H1 (cell line): ENCODE measurements at regions not wholly inside any gene's neighbourhood (a gene's known extent, or its start where the extent isn't known, plus 50 kb on each side); places are given as distances from the start of the nearest gene placed in this dataset.

ENCODE experiments used
- CTCF ChIA-PET: fragments of 300-600 bp; sonication (Branson Sonifier 250); formaldehyde crosslinking; loops from one replicate; lab custom pipeline; 2021; ENCODE audit not compliant: partially characterized antibody; lab: Charles Lee
- POLR2A ChIA-PET: fragments of 300-600 bp; sonication (Branson Sonifier 250); formaldehyde crosslinking; loops from one replicate; lab custom pipeline; 2021; ENCODE audit warnings: inconsistent platforms; ENCODE audit not compliant: partially characterized antibody; lab: Charles Lee
- DNase-seq, 2 experiments: peaks; one replicate each; pipeline versions ENCODE4 v3.0.0 to v3.0.0-alpha.2; 2010 to 2022; ENCODE audit warnings: low spot score in 2 of 2, low read depth in 1 of 2, mixed read lengths in 1 of 2
- FAIRE-seq: peaks from 2 replicates; lab custom pipeline; 2011; peaks lifted over from hg19 to GRCh38; lab: Jason Lieb, UNC
- H2AFZ ChIP-seq: 2 replicates; pipeline ENCODE4 v1.8.1; 2012; ENCODE audit warnings: low read length, inconsistent platforms
- H2AK5ac ChIP-seq: 2 replicates; pipeline ENCODE4 v1.6.1; 2013; ENCODE audit warnings: low read depth, low read length
- H2BK120ac ChIP-seq: replicated peaks from 2 replicates; pipeline ENCODE3; 2013; ENCODE audit warnings: low read depth, low read length, inconsistent platforms
- H2BK12ac ChIP-seq: 2 replicates; pipeline ENCODE4 v1.6.1; 2013; ENCODE audit warnings: low read depth, low read length
- H2BK15ac ChIP-seq: 2 replicates; pipeline ENCODE4 v1.6.1; 2013; ENCODE audit warnings: low read length
- H2BK20ac ChIP-seq: 2 replicates; pipeline ENCODE4 v1.6.1; 2013; ENCODE audit warnings: low read length
- H2BK5ac ChIP-seq: 2 replicates; pipeline ENCODE4 v1.6.1; 2013; ENCODE audit warnings: low read depth, low read length
- H3K14ac ChIP-seq: 2 replicates; pipeline ENCODE4 v1.6.1; 2013; ENCODE audit warnings: inconsistent platforms; ENCODE audit not compliant: insufficient read length
- H3K18ac ChIP-seq: 2 replicates; pipeline ENCODE4 v1.6.1; 2013; ENCODE audit warnings: low read length; ENCODE audit errors: extremely low read depth
- H3K23ac ChIP-seq: 2 replicates; pipeline ENCODE4 v1.6.1; 2013; ENCODE audit warnings: inconsistent platforms; ENCODE audit not compliant: insufficient read length
- H3K23me2 ChIP-seq: 2 replicates; pipeline ENCODE4 v1.6.1; 2013; ENCODE audit warnings: low read depth, low read length
- H3K27ac ChIP-seq: 2 replicates; pipeline ENCODE4 v1.6.1; 2011; ENCODE audit warnings: low read depth, low read length, inconsistent platforms
- H3K27me3 ChIP-seq, 4 experiments: replicated peaks in 1 of 4; 1 replicate in 1 of 4; 2 replicates in 3 of 4; pipeline versions ENCODE4 v1.6.1 to v1.8.1; 2011 to 2013; ENCODE audit warnings: low read length in 3 of 4, mild to moderate bottlenecking in 3 of 4, inconsistent platforms in 2 of 4, mixed read lengths in 2 of 4, moderate library complexity in 1 of 4; ENCODE audit not compliant: control insufficient read depth in 3 of 4, insufficient read depth in 3 of 4; ENCODE audit errors: extremely low read depth in 1 of 4
- H3K36me3 ChIP-seq, 4 experiments: 2 replicates each; pipeline versions ENCODE4 v1.6.1 to v1.8.1; 2011 to 2013; ENCODE audit warnings: mild to moderate bottlenecking in 4 of 4, low read length in 3 of 4, moderate library complexity in 2 of 4, control low read depth in 1 of 4, inconsistent platforms in 1 of 4; ENCODE audit not compliant: insufficient read depth in 4 of 4, control insufficient read depth in 2 of 4
- H3K4ac ChIP-seq: replicated peaks from 2 replicates; pipeline ENCODE3; 2013; ENCODE audit warnings: low read length, low read depth, mixed read lengths, inconsistent platforms; ENCODE audit not compliant: insufficient read length
- H3K4me1 ChIP-seq, 4 experiments: replicated peaks in 1 of 4; 1 replicate in 1 of 4; 2 replicates in 3 of 4; pipeline versions ENCODE4 v1.6.1 to v1.8.1; 2011 to 2013; ENCODE audit warnings: low read length in 3 of 4, inconsistent platforms in 2 of 4, mixed read lengths in 1 of 4; ENCODE audit not compliant: insufficient read depth in 4 of 4, control insufficient read depth in 3 of 4
- H3K4me2 ChIP-seq, 2 experiments: 2 replicates each; pipeline versions ENCODE4 v1.6.1 to v1.8.1; 2011 to 2013; ENCODE audit warnings: low read depth in 2 of 2, low read length in 2 of 2, control low read depth in 1 of 2, inconsistent platforms in 1 of 2, mild to moderate bottlenecking in 1 of 2; ENCODE audit not compliant: insufficient read depth in 1 of 2
- H3K4me3 ChIP-seq, 4 experiments: fragments of 200-600, 300-600 bp in 1 of 4; sonication (generic), shearing (Covaris generic), sonication (Bioruptor Twin) in 1 of 4; 2 replicates each; pipeline versions ENCODE4 v1.5.1 to v1.8.1; 2011 to 2016; ENCODE audit warnings: low read length in 4 of 4, low read depth in 3 of 4, control low read depth in 2 of 4, inconsistent platforms in 2 of 4, mild to moderate bottlenecking in 2 of 4, mixed read lengths in 1 of 4, moderate library complexity in 1 of 4; ENCODE audit not compliant: insufficient read depth in 2 of 4; ENCODE audit errors: extremely low read depth in 1 of 4
- H3K56ac ChIP-seq: replicated peaks from 2 replicates; pipeline ENCODE3; 2013; ENCODE audit warnings: low read depth, mild to moderate bottlenecking, mixed read lengths, low read length, inconsistent platforms; ENCODE audit not compliant: insufficient read length
- H3K79me1 ChIP-seq: 2 replicates; pipeline ENCODE4 v1.6.1; 2013; ENCODE audit warnings: low read depth, low read length, control low read depth
- H3K79me2 ChIP-seq, 2 experiments: 2 replicates each; pipeline versions ENCODE4 v1.6.1 to v1.8.1; 2012 to 2013; ENCODE audit warnings: low read length in 2 of 2, mild to moderate bottlenecking in 2 of 2, inconsistent platforms in 1 of 2; ENCODE audit not compliant: insufficient read depth in 2 of 2, control insufficient read depth in 1 of 2
- H3K9ac ChIP-seq, 4 experiments: replicated peaks in 1 of 4; 1 replicate in 1 of 4; 2 replicates in 3 of 4; pipeline versions ENCODE4 v1.6.1 to v1.8.1; 2011 to 2013; ENCODE audit warnings: low read depth in 3 of 4, low read length in 3 of 4, control low read depth in 2 of 4, mild to moderate bottlenecking in 2 of 4, moderate library complexity in 2 of 4, inconsistent platforms in 1 of 4; ENCODE audit errors: extremely low read depth in 1 of 4
- H3K9me3 ChIP-seq, 2 experiments: 2 replicates each; pipeline versions ENCODE4 v1.6.1 to v1.8.1; 2012 to 2013; ENCODE audit warnings: mild to moderate bottlenecking in 2 of 2, moderate library complexity in 2 of 2, control low read depth in 1 of 2, inconsistent platforms in 1 of 2, low read depth in 1 of 2, low read length in 1 of 2, mixed read lengths in 1 of 2; ENCODE audit not compliant: insufficient read depth in 2 of 2
- H4K20me1 ChIP-seq, 2 experiments: replicated peaks in 1 of 2; 2 replicates each; pipeline versions ENCODE3 to v1.8.1; 2011 to 2013; ENCODE audit warnings: inconsistent platforms in 2 of 2, low read length in 2 of 2, mild to moderate bottlenecking in 1 of 2; ENCODE audit not compliant: insufficient read depth in 2 of 2, control insufficient read depth in 1 of 2
- H4K5ac ChIP-seq: 2 replicates; pipeline ENCODE4 v1.6.1; 2013; ENCODE audit warnings: low read length, low read depth, mixed read lengths, inconsistent platforms; ENCODE audit not compliant: insufficient read length
- H4K8ac ChIP-seq: 2 replicates; pipeline ENCODE4 v1.8.0; 2013; ENCODE audit warnings: mild to moderate bottlenecking, moderate library complexity, low read length, inconsistent platforms; ENCODE audit not compliant: insufficient read depth; ENCODE audit errors: extremely low read depth
- H4K91ac ChIP-seq: replicated peaks from 2 replicates; pipeline ENCODE3; 2013; ENCODE audit warnings: low read length, mixed read lengths, inconsistent platforms; ENCODE audit not compliant: insufficient read length
- BCL11A ChIP-seq, 2 experiments: IDR thresholded peaks; one replicate each; pipeline ENCODE4 v1.6.1; 2011; ENCODE audit warnings: low read depth in 2 of 2, low read length in 2 of 2, mild to moderate bottlenecking in 2 of 2
- CBX5 ChIP-seq: fragments of 300-800, 300-1000 bp; sonication (generic); IDR thresholded peaks from 2 replicates; pipeline ENCODE4 v1.7.1; 2016; ENCODE audit warnings: antibody characterized with exemption, low read length, low read depth
- CREB1 ChIP-seq: IDR thresholded peaks from 2 replicates; pipeline ENCODE4 v1.6.1; 2012; ENCODE audit warnings: inconsistent platforms
- HDAC6 ChIP-seq: IDR thresholded peaks from one replicate; pipeline ENCODE4 v1.7.1; 2012; ENCODE audit warnings: low read depth, mild to moderate bottlenecking, inconsistent platforms, low read length, moderate library complexity
- KDM5A ChIP-seq: fragments of 200-600 bp; IDR thresholded peaks from 2 replicates; pipeline ENCODE4 v1.7.1; 2012; ENCODE audit warnings: mild to moderate bottlenecking, low read length, inconsistent platforms, mixed read lengths
- POLR2AphosphoS5 ChIP-seq: IDR thresholded peaks from 2 replicates; pipeline ENCODE4 v1.6.1; 2011; ENCODE audit warnings: low read depth, low read length
- RNF2 ChIP-seq: fragments of 200-900, 300-1000 bp; sonication (generic); IDR thresholded peaks from 2 replicates; pipeline ENCODE4 v1.7.1; 2016; ENCODE audit warnings: borderline replicate concordance, low read depth, mild to moderate bottlenecking, antibody characterized with exemption, low read length; ENCODE audit not compliant: poor library complexity, severe bottlenecking; ENCODE audit errors: missing control alignments
- RXRA ChIP-seq: IDR thresholded peaks from 2 replicates; pipeline ENCODE4 v1.6.1; 2011; ENCODE audit warnings: low read depth, mild to moderate bottlenecking, low read length, moderate library complexity; ENCODE audit not compliant: insufficient read depth
- SAP30 ChIP-seq: fragments of 300-600 bp; sonication (generic); IDR thresholded peaks from 2 replicates; pipeline ENCODE4 v1.7.1; 2012; ENCODE audit warnings: low read length, moderate library complexity, mild to moderate bottlenecking, inconsistent platforms; ENCODE audit not compliant: insufficient read depth, insufficient replicate concordance
- SIN3A ChIP-seq, 2 experiments: IDR thresholded peaks in 1 of 2; conservative IDR thresholded peaks in 1 of 2; 2 replicates each; pipeline ENCODE4 v1.6.1; 2011 to 2012; ENCODE audit warnings: low read length in 2 of 2, improper control_type of control experiment in 1 of 2, low read depth in 1 of 2, mild to moderate bottlenecking in 1 of 2
- WGBS, 2 experiments: shearing (Covaris generic) in 1 of 2; methylation state at CpG; one replicate each; pipeline versions ENCODE4 v1.1.6 to v1.1.7; 2013 to 2015; ENCODE audit warnings: low lambda C conversion rate in 2 of 2, mixed read lengths in 2 of 2, inconsistent platforms in 1 of 2, low coverage in 1 of 2, missing lambda C conversion rate in 1 of 2; ENCODE audit not compliant: insufficient replicate concordance in 2 of 2, insufficient coverage in 1 of 2, insufficient read length in 1 of 2; ENCODE audit errors: extremely low coverage in 1 of 2, missing lambda C conversion rate in 1 of 2; 5-methylcytosine and 5-hydroxymethylcytosine counted together

DNA sequence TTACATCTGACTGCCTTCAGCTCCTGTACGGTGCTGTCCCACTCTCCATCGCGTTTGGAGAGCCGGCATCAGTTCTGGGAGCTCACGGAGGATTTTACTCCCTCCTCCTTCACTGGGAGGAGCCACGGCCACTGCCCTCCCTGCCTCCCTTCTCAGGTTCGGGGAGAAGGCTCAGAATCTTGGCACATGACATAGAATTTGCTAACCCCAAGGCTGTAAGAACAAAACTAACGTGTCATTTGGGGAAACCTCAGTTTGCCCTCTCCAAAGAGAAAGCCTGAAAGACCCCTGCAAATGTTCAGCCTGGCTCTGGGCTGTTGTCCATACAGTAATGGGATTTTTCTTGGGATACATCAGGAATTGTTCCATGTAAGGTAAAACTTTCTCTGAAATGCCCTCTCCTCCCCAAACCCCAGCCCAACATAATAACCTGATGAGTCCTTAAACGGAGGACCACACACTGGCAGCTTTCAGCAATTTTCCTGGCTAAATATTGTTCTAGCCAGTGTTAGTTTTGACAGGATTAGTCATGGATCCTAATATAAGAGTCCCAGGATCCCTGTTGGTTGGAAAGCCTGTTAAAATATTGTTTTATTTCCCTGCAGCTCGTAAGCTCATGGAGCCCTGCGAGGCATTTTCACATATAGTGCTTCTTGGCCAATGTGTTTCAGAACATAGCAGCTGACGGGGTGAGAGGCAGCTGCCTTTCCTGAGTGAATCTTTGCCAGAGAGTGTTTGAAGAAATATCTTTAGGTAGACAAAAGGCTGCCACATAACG, 98.8 kb downstream of the RHOU start:
- no peak overlapping the region for H3K4me2 ChIP-seq
- H3K14ac ChIP-seq: no peak overlapping the region
- H3K9ac ChIP-seq: no peak overlapping the region
- FAIRE-seq (no peak), DNase-seq (no peak)
- H3K79me1 ChIP-seq: no peaks in the 10 kb centered on the region
- CTCF ChIA-PET: interaction anchor here (0.8 to 2.2 kb wide), 4 partner anchors 16 to 421 kb away, joined by 3 to 6 read pairs (median 4); no protein-coding TSS in a partner anchor
- no peak overlapping the region for H3K4ac ChIP-seq
- no peak overlapping the region; the same call in 1 of the 2 replicates for H2AK5ac ChIP-seq
- H2BK5ac ChIP-seq: no peak overlapping the region
- no peaks in the 10 kb centered on the region for H3K27me3 ChIP-seq
- H4K20me1 ChIP-seq: no peaks in the 10 kb centered on the region
- no peak overlapping the region for H3K27ac ChIP-seq
- H2BK20ac ChIP-seq: no peak overlapping the region
- H3K79me2 ChIP-seq: no peaks in the 10 kb centered on the region; a peak in 1 of 4 replicates
- no peaks in the 10 kb centered on the region for H3K9me3 ChIP-seq
- no peak overlapping the region for H4K8ac ChIP-seq
- peaks cover 0 to 4% (median 1%) of the 10 kb centered on the region in 4 experiments; a peak in 3 of 7 replicates for H3K4me1 ChIP-seq
- H3K18ac ChIP-seq: no peak overlapping the region
- WGBS, 2 experiments: 83% methylated on average over 13 of the region's 13 CpGs; no CpG with 5 or more reads in 1 of the 2 experiments
- no peak overlapping the region for H4K5ac ChIP-seq
- POLR2A ChIA-PET: no interaction called here
- H2BK12ac ChIP-seq: no peak overlapping the region
- 0 out of 2 replicates have a peak, but pooled peaks cover 2% of the 10 kb centered on the region for H3K23me2 ChIP-seq
- no peak overlapping the region for H2BK120ac ChIP-seq
- H3K4me3 ChIP-seq: no peak overlapping the region
- no peak overlapping the region for H4K91ac ChIP-seq
- H3K56ac ChIP-seq: no peak overlapping the region
- H2BK15ac ChIP-seq: no peak overlapping the region
- no peaks in the 10 kb centered on the region for H3K36me3 ChIP-seq
- H2AFZ ChIP-seq: peak overlapping the region; percentile 83
- H3K23ac ChIP-seq: no peak overlapping the region
- TF ChIP-seq BCL11A (IDR thresholded peaks at IDR 0.05; ENCODE audit: low read depth in 2 of 2, low read length in 2 of 2) (no peak), RXRA (no peak), CREB1 (no peak), KDM5A (no peak), RNF2 (no peak), POLR2AphosphoS5 (no peak), SAP30 (no peak), HDAC6 (no peak), CBX5 (no peak), SIN3A (conservative IDR thresholded peaks at IDR 0.05 in 1 of 2, IDR thresholded peaks at IDR 0.05 in 1 of 2; ENCODE audit: low read depth in 1 of 2, low read length in 2 of 2) (no peak)
